ENCODE measurements at regions not wholly inside any gene's neighbourhood (a gene's known extent, or its start where the extent isn't known, plus 50 kb on each side); places are given as distances from the start of the nearest gene placed in this dataset.

- no peak for DNase-seq
- no peak for TF ChIP-seq CTCF (conservative IDR thresholded peaks at IDR 0.05)
- no peak for TF ChIP-seq EZH2 (IDR thresholded peaks at IDR 0.05; ENCODE audit: low read depth)
- H3K9me3 ChIP-seq (ENCODE audit: insufficient read depth, low read depth): no peaks in the 10 kb centered on the region
- POLR2A ChIA-PET (ENCODE audit: unreplicated experiment): no interaction called here
- no peak overlapping the region for H2AFZ ChIP-seq
- intact Hi-C loops (cut with micrococcal nuclease; ENCODE audit: unreplicated experiment): no loop called here
- no TSS peak for BruUV-seq (replicated peaks)
- no peaks in the 10 kb centered on the region for H3K9me2 ChIP-seq (ENCODE audit: insufficient read depth)
- CTCF ChIA-PET: no interaction called here
- H3F3A ChIP-seq (ENCODE audit: insufficient read depth, low read depth): no peaks in the 10 kb centered on the region
- H3K4me1 ChIP-seq (replicated peaks; ENCODE audit: insufficient read depth): no peaks in the 10 kb centered on the region
- no peaks in the 10 kb centered on the region for H3K79me2 ChIP-seq (ENCODE audit: low read depth)
- H4K20me1 ChIP-seq (ENCODE audit: insufficient read depth): no peaks in the 10 kb centered on the region; the same call in 1 of the 2 replicates
- H3K4me2 ChIP-seq: no peak overlapping the region
- no peaks in the 10 kb centered on the region for H3K36me3 ChIP-seq (ENCODE audit: low read depth)
- no peak overlapping the region for H3K4me3 ChIP-seq
- no peak overlapping the region for H3K27ac ChIP-seq
- H3K27me3 ChIP-seq (ENCODE audit: insufficient read depth, low read depth): peaks cover 65% of the 10 kb centered on the region
These were observed 200.0 kb downstream of the RHOU start for GRCh38 chr1:228935198-228935663.

DNA sequence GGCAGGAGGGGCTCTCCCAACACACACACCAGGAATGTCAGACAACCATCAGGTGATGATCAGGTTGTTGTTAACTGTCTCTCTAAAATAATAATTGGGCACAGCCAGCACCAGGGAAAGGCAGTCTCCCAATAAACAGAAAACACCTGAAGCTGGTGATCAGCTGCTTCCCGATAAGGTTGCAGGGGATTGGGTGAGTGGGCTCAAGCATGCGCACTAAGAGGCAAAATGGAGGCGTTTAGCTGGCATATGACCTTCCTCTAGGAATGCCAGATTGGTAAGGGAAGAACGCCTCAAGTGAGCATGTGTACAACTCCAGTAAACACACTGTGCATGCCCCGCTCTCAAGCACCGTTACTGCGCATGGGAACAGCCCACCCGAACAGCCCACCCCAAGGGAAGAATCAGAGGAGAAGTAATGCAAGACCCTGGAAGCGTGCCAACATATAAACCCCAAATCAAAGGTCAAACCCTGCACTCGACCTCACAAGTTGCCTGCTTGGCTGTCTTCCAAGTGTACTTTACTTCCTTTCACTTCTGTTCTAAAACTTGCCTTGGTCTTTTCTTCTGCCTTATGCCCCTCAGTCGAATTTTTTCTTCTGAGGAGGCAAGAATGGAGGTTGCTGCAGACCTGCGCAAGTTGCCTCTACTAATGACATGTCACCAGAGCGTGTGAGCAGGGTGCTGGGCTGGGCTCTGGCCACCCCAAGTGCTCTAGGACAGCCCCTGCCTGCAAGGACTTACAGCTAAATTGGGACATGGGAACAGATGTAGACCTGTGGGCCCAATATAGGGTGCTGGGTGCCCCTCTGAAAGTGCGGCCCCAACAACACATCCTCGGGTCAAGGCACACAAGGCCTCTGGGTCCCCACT, 200.8 kb downstream of the RHOU start:
- peaks cover 67% of the 10 kb centered on the region for H3K27me3 ChIP-seq (ENCODE audit: insufficient read depth, low read depth)
- ChIA-PET CTCF (no interaction called here), POLR2A (ENCODE audit: unreplicated experiment) (no interaction called here)
- no peaks in the 10 kb centered on the region; the same call in 1 of the 2 replicates for H4K20me1 ChIP-seq (ENCODE audit: insufficient read depth)
- TF ChIP-seq CTCF (conservative IDR thresholded peaks at IDR 0.05): no peak
- TF ChIP-seq EZH2 (IDR thresholded peaks at IDR 0.05; ENCODE audit: low read depth): no peak
- no peaks in the 10 kb centered on the region for H3K36me3 ChIP-seq (ENCODE audit: low read depth)
- no TSS peak for BruUV-seq (replicated peaks)
- intact Hi-C loops (cut with micrococcal nuclease; ENCODE audit: unreplicated experiment): no loop called here
- DNase-seq: no peak
- H3K4me1 ChIP-seq (replicated peaks; ENCODE audit: insufficient read depth): no peaks in the 10 kb centered on the region
- no peaks in the 10 kb centered on the region for H3K9me3 ChIP-seq (ENCODE audit: insufficient read depth, low read depth)
- no peak overlapping the region for H3K4me3 ChIP-seq
- H3K4me2 ChIP-seq: no peak overlapping the region
- H2AFZ ChIP-seq: no peak overlapping the region
- no peaks in the 10 kb centered on the region for H3F3A ChIP-seq (ENCODE audit: insufficient read depth, low read depth)
- H3K27ac ChIP-seq: no peak overlapping the region
- no peaks in the 10 kb centered on the region for H3K79me2 ChIP-seq (ENCODE audit: low read depth)
- no peaks in the 10 kb centered on the region for H3K9me2 ChIP-seq (ENCODE audit: insufficient read depth)

DNA sequence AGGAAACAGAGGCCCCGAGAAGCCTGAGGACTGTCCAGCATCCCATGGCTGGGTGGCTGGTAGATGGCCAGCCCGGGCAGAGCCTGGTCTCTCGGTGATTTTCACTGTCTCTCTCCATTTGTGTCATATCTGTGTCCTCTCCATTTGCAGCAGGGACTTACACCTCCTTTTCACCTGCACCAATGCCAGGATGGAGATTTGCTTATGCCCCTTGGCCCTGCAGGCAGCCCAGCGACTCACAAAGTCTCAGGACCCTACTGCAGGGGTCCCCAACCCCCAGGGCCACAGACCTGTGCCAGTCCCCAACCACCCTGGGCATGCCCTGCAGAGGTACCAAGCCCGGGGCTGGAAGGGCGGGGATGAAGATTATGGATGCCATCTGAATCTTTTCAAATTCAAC, 201.6 kb downstream of the RHOU start:
- no peaks in the 10 kb centered on the region for H3K4me1 ChIP-seq (replicated peaks; ENCODE audit: insufficient read depth)
- POLR2A ChIA-PET (ENCODE audit: unreplicated experiment): no interaction called here
- H3K4me3 ChIP-seq: no peak overlapping the region
- H3K27me3 ChIP-seq (ENCODE audit: insufficient read depth, low read depth): peaks cover 63% of the 10 kb centered on the region
- H3F3A ChIP-seq (ENCODE audit: insufficient read depth, low read depth): no peaks in the 10 kb centered on the region
- BruUV-seq (replicated peaks): no TSS peak
- no peak overlapping the region for H2AFZ ChIP-seq
- no peak overlapping the region for H3K4me2 ChIP-seq
- H3K9me2 ChIP-seq (ENCODE audit: insufficient read depth): no peaks in the 10 kb centered on the region
- no peaks in the 10 kb centered on the region for H3K9me3 ChIP-seq (ENCODE audit: insufficient read depth, low read depth)
- CTCF ChIA-PET: no interaction called here
- H3K36me3 ChIP-seq (ENCODE audit: low read depth): no peaks in the 10 kb centered on the region
- DNase-seq: no peak
- H3K27ac ChIP-seq: no peak overlapping the region
- H3K79me2 ChIP-seq (ENCODE audit: low read depth): no peaks in the 10 kb centered on the region
- H4K20me1 ChIP-seq (ENCODE audit: insufficient read depth): no peaks in the 10 kb centered on the region; the same call in 1 of the 2 replicates
- intact Hi-C loops (cut with micrococcal nuclease; ENCODE audit: unreplicated experiment): no loop called here
- no peak for TF ChIP-seq CTCF (conservative IDR thresholded peaks at IDR 0.05)
- TF ChIP-seq EZH2 (IDR thresholded peaks at IDR 0.05; ENCODE audit: low read depth): no peak

Measured in PC-9 (cell line).